ENCODE measurements at regions not wholly inside any gene's neighbourhood (a gene's known extent, or its start where the extent isn't known, plus 50 kb on each side); places are given as distances from the start of the nearest gene placed in this dataset.

DNA sequence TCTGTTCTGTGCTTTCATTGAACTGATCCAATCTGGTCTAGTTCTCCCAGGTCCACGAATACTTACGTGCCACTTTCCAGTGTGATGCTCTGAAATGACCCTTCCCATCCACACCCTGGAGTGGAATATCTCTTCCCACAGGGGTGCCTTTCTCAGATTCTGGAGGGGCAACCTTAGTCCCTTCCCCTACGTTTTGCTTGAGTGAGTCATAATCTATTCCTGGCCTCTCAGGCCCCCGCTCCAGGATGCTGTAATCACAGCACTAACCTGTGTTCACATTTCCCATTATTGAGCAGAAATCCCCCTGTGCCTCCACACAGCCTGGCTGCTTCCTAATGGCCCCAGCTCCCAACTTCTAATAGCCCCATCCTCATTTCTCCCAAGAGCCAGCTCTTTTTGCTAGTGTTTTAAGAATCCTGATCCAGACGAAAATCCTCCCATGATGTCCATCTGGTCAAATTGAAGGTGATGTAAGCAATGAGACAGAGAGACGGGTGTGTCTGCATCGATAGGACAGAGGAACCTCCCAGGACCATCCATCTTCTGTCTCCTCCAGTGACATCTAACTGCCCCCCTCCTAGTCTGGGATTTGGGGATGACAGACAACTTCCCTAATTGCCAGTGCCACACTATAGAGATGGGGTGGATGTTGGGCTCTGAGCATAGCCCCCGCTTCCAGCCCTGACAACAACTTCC lies 164.0 kb upstream of the MAF start:
- Histone ChIP-seq H3K9ac (ENCODE audit: low read depth, low read length, poor library complexity, severe bottlenecking) (no peak overlapping the region), H3K4me2 (ENCODE audit: low read depth, low read length, poor library complexity, severe bottlenecking) (no peak overlapping the region), H3K27me3 (ENCODE audit: insufficient read depth, low read length, poor library complexity, severe bottlenecking) (no peaks in the 10 kb centered on the region)

DNA sequence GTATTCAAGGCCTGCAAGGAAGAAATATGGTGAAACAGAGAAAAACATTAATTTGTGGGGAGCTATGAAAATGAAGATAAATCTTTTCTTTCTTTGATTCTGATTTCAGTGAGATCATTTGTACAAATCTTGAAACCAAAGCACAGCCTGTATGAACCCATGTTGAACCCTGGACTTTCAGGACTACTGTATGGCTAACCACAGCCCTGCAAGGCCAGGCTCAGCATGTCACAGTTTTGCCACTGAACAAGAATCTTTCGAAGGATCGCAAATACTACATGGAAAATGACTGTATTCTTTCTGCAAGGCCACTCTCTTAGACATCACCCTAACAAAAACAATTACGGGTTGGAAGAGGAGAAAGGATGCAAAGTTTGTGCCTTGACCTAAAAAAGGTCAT lies 161.7 kb upstream of the MAF start:
- Histone ChIP-seq H3K9ac (ENCODE audit: low read depth, low read length, poor library complexity, severe bottlenecking) (no peak overlapping the region), H3F3A (ENCODE audit: low read depth) (no peaks in the 10 kb centered on the region), H3K4me3 (ENCODE audit: low read length, poor library complexity, severe bottlenecking) (no peak overlapping the region), H2AFZ (ENCODE audit: low read length) (no peak overlapping the region), H3K27me3 (ENCODE audit: insufficient read depth, low read length, poor library complexity, severe bottlenecking) (no peaks in the 10 kb centered on the region), H3K36me3 (ENCODE audit: insufficient read depth, low read length) (no peaks in the 10 kb centered on the region), H3K9me3 (ENCODE audit: insufficient read depth, low read depth, low read length) (no peaks in the 10 kb centered on the region), H3K4me2 (ENCODE audit: low read depth, low read length, poor library complexity, severe bottlenecking) (no peak overlapping the region), H3K9me2 (replicated peaks; ENCODE audit: low read depth, low read length) (no peaks in the 10 kb centered on the region), H4K20me1 (ENCODE audit: insufficient read depth, low read length, poor library complexity, severe bottlenecking) (no peaks in the 10 kb centered on the region), H3K79me2 (ENCODE audit: insufficient read depth, low read length) (no peaks in the 10 kb centered on the region), H3K4me1 (ENCODE audit: insufficient read depth, low read length, poor library complexity, severe bottlenecking) (no peaks in the 10 kb centered on the region)
- TF ChIP-seq, protein P1, sequence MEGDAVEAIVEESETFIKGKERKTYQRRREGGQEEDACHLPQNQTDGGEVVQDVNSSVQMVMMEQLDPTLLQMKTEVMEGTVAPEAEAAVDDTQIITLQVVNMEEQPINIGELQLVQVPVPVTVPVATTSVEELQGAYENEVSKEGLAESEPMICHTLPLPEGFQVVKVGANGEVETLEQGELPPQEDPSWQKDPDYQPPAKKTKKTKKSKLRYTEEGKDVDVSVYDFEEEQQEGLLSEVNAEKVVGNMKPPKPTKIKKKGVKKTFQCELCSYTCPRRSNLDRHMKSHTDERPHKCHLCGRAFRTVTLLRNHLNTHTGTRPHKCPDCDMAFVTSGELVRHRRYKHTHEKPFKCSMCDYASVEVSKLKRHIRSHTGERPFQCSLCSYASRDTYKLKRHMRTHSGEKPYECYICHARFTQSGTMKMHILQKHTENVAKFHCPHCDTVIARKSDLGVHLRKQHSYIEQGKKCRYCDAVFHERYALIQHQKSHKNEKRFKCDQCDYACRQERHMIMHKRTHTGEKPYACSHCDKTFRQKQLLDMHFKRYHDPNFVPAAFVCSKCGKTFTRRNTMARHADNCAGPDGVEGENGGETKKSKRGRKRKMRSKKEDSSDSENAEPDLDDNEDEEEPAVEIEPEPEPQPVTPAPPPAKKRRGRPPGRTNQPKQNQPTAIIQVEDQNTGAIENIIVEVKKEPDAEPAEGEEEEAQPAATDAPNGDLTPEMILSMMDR (conservative IDR thresholded peaks at IDR 0.05; ENCODE audit: low read length), result no peak
- TF ChIP-seq EZH2phosphoT487 (IDR thresholded peaks at IDR 0.05; ENCODE audit: borderline replicate concordance), result no peak

More for the DNA sequence above, 164.0 kb upstream of the MAF start:
- Histone ChIP-seq H3K4me1 (ENCODE audit: insufficient read depth, low read length, poor library complexity, severe bottlenecking) (no peaks in the 10 kb centered on the region), H3K36me3 (ENCODE audit: insufficient read depth, low read length) (no peaks in the 10 kb centered on the region), H3K79me2 (ENCODE audit: insufficient read depth, low read length) (no peaks in the 10 kb centered on the region), H3K9me3 (ENCODE audit: insufficient read depth, low read depth, low read length) (no peaks in the 10 kb centered on the region), H3K4me3 (ENCODE audit: low read length, poor library complexity, severe bottlenecking) (no peak overlapping the region), H4K20me1 (ENCODE audit: insufficient read depth, low read length, poor library complexity, severe bottlenecking) (no peaks in the 10 kb centered on the region), H3K9me2 (replicated peaks; ENCODE audit: low read depth, low read length) (no peaks in the 10 kb centered on the region), H2AFZ (ENCODE audit: low read length) (no peak overlapping the region), H3F3A (ENCODE audit: low read depth) (no peaks in the 10 kb centered on the region)
- TF ChIP-seq, protein P1 (conservative IDR thresholded peaks at IDR 0.05; ENCODE audit: low read length), result no peak
- TF ChIP-seq EZH2phosphoT487 (IDR thresholded peaks at IDR 0.05; ENCODE audit: borderline replicate concordance), result no peak

DNA sequence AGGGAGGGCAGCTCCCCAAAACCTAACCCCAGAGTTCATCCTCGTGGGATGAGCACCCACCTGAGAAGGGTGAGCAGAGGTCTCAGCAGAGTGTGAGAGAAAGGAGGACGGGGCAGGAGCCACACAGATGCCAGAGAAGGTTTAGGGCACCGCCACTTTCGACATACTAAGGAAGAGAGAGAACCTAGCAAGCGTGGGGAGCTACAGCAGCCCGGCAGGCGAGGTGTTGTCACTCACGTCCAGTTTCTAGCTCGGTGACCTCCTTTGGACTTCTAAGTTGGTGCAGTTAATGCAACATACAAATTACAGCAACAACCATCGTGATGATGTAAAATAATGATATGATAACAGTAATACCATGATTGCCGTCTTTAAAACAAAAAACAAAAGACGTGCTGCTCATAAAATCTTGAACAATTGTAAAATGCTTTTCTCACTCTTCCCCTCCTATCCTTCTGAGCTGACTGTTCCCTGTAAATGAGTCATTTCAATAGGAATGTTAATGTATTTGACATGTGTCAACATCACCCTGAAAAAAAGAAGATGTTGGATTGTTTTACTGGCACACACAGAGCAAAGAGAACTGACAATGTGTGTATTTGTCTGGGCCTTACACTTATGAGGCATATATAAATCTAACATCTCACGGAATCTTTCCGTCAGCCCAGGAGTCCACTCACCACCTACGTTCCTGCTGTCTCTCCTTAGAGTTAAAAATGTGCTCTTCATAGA lies 158.2 kb upstream of the MAF start:
- Histone ChIP-seq H3K9me2 (replicated peaks; ENCODE audit: low read depth, low read length) (no peaks in the 10 kb centered on the region), H3K36me3 (ENCODE audit: insufficient read depth, low read length) (no peaks in the 10 kb centered on the region), H3K4me1 (ENCODE audit: insufficient read depth, low read length, poor library complexity, severe bottlenecking) (peaks cover 14% of the 10 kb centered on the region), H3K79me2 (ENCODE audit: insufficient read depth, low read length) (no peaks in the 10 kb centered on the region), H2AFZ (ENCODE audit: low read length) (no peak overlapping the region), H3K4me3 (ENCODE audit: low read length, poor library complexity, severe bottlenecking) (no peak overlapping the region), H3K9me3 (ENCODE audit: insufficient read depth, low read depth, low read length) (no peaks in the 10 kb centered on the region), H3K27me3 (ENCODE audit: insufficient read depth, low read length, poor library complexity, severe bottlenecking) (no peaks in the 10 kb centered on the region), H3K4me2 (ENCODE audit: low read depth, low read length, poor library complexity, severe bottlenecking) (no peak overlapping the region), H4K20me1 (ENCODE audit: insufficient read depth, low read length, poor library complexity, severe bottlenecking) (no peaks in the 10 kb centered on the region), H3K9ac (ENCODE audit: low read depth, low read length, poor library complexity, severe bottlenecking) (no peak overlapping the region), H3F3A (ENCODE audit: low read depth) (no peaks in the 10 kb centered on the region)
- TF ChIP-seq EZH2phosphoT487 (IDR thresholded peaks at IDR 0.05; ENCODE audit: borderline replicate concordance), result no peak
- TF ChIP-seq, protein P1 (conservative IDR thresholded peaks at IDR 0.05; ENCODE audit: low read length), result no peak
